ENCODE measurements at regions not wholly inside any gene's neighbourhood (a gene's known extent, or its start where the extent isn't known, plus 50 kb on each side); places are given as distances from the start of the nearest gene placed in this dataset.

- TF ChIP-seq, protein P1, sequence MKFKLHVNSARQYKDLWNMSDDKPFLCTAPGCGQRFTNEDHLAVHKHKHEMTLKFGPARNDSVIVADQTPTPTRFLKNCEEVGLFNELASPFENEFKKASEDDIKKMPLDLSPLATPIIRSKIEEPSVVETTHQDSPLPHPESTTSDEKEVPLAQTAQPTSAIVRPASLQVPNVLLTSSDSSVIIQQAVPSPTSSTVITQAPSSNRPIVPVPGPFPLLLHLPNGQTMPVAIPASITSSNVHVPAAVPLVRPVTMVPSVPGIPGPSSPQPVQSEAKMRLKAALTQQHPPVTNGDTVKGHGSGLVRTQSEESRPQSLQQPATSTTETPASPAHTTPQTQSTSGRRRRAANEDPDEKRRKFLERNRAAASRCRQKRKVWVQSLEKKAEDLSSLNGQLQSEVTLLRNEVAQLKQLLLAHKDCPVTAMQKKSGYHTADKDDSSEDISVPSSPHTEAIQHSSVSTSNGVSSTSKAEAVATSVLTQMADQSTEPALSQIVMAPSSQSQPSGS (IDR thresholded peaks at IDR 0.05; ENCODE audit: low read length), result no peak
- TF ChIP-seq RFX5 (IDR thresholded peaks at IDR 0.05; ENCODE audit: borderline replicate concordance, low read depth, low read length) (no peak), ATF3 (IDR thresholded peaks at IDR 0.05; ENCODE audit: insufficient read depth, low read depth, low read length) (no peak), HDAC2 (IDR thresholded peaks at IDR 0.05; ENCODE audit: borderline replicate concordance in 1 of 2, low read depth in 2 of 2, low read length in 2 of 2) (no peak)
These were observed 779.0 kb upstream of the CTNND2 start (continued) for GRCh38 chr5:12683249-12683648.

Data from H1 (cell line).